ENCODE measurements at regions not wholly inside any gene's neighbourhood (a gene's known extent, or its start where the extent isn't known, plus 50 kb on each side); places are given as distances from the start of the nearest gene placed in this dataset.

GRCh38 chr3:139198929-139199328 is 144.9 kb upstream of the MRPS22 start:
- TF ChIP-seq CTCF (IDR thresholded peaks at IDR 0.05) (no peak), POLR2A (IDR thresholded peaks at IDR 0.05) (no peak)
- no peaks in the 10 kb centered on the region for H3K36me3 ChIP-seq (ENCODE audit: low read depth, missing control alignments)
- no peak overlapping the region for H3K27ac ChIP-seq
- H3K4me3 ChIP-seq: no peak overlapping the region
- intact Hi-C loops (cut with DNase I; ENCODE audit: low total_unique reads): no loop called here
- no peaks in the 10 kb centered on the region for H3K4me1 ChIP-seq
- no peaks in the 10 kb centered on the region for H3K9me3 ChIP-seq
- no peak for DNase-seq
- WGBS, 2 donors: 82 to 88% methylated on average over 2 of the region's 2 CpGs
- no peaks in the 10 kb centered on the region for H3K27me3 ChIP-seq

GRCh38 chr3:139199421-139200010 is 144.3 kb upstream of the MRPS22 start:
- Histone ChIP-seq H3K4me3 (no peak overlapping the region), H3K4me1 (no peaks in the 10 kb centered on the region), H3K27ac (no peak overlapping the region), H3K27me3 (no peaks in the 10 kb centered on the region), H3K36me3 (ENCODE audit: low read depth, missing control alignments) (no peaks in the 10 kb centered on the region), H3K9me3 (no peaks in the 10 kb centered on the region)
- no peak for DNase-seq
- no peak for TF ChIP-seq CTCF (IDR thresholded peaks at IDR 0.05)
- no peak for TF ChIP-seq POLR2A (IDR thresholded peaks at IDR 0.05)
- 51 to 57% methylated on average over 3 of the region's 3 CpGs for WGBS, 2 donors
- intact Hi-C loops (cut with DNase I; ENCODE audit: low total_unique reads): no loop called here

- intact Hi-C loops (cut with DNase I; ENCODE audit: low total_unique reads): no loop called here
- Histone ChIP-seq H3K27ac (no peak overlapping the region), H3K36me3 (ENCODE audit: low read depth, missing control alignments) (no peaks in the 10 kb centered on the region), H3K27me3 (no peaks in the 10 kb centered on the region), H3K9me3 (no peaks in the 10 kb centered on the region), H3K4me3 (no peak overlapping the region), H3K4me1 (no peaks in the 10 kb centered on the region)
- 83 to 93% methylated on average over 7 of the region's 7 CpGs for WGBS, 2 donors
- no peak for DNase-seq
- TF ChIP-seq CTCF (IDR thresholded peaks at IDR 0.05) (no peak), POLR2A (IDR thresholded peaks at IDR 0.05) (no peak)
Measured at GRCh38 chr3:139201446-139202225, 142.2 kb upstream of the MRPS22 start.

GRCh38 chr3:139202226-139202958 is 141.4 kb upstream of the MRPS22 start:
- Histone ChIP-seq H3K9me3 (no peaks in the 10 kb centered on the region), H3K27me3 (no peaks in the 10 kb centered on the region), H3K4me3 (no peak overlapping the region), H3K4me1 (no peaks in the 10 kb centered on the region), H3K36me3 (ENCODE audit: low read depth, missing control alignments) (no peaks in the 10 kb centered on the region), H3K27ac (no peak overlapping the region)
- intact Hi-C loops (cut with DNase I; ENCODE audit: low total_unique reads): no loop called here
- TF ChIP-seq POLR2A (IDR thresholded peaks at IDR 0.05): no peak
- no peak for TF ChIP-seq CTCF (IDR thresholded peaks at IDR 0.05)
- 57 to 80% methylated on average over 5 of the region's 5 CpGs for WGBS, 2 donors
- no peak for DNase-seq
